Globus pallidus (tissue), 1 donor: ENCODE measurements at regions not wholly inside any gene's neighbourhood (a gene's known extent, or its start where the extent isn't known, plus 50 kb on each side); places are given as distances from the start of the nearest gene placed in this dataset.

Experiments
- DNase-seq: peaks from one replicate; pipeline ENCODE4 v3.0.0-alpha.2; 2015; ENCODE audit warnings: low spot score

GRCh38 chr16:50955311-50955710 lies 195.8 kb downstream of the SALL1 start:
- DNase-seq, result no peak

DNA sequence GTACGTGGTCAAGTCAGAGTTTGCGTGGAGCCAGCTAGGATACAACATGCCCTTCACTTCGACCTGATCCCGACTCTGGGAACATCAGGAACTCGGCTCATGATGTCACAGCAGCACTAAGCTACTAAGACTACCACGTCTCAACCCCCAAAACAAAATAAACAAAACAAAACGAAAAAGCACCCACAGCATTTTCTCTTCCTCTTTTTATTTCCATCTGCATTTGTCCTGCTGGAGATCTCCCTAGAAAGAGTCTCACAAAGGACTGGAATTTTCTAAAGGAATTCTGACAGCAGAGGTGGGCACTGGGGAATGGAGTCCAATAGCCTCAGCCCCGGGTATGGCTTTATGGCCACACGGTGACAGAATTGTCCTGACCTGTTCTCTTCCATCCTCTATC lies 196.6 kb downstream of the SALL1 start:
- DNase-seq, result no peak

DNA sequence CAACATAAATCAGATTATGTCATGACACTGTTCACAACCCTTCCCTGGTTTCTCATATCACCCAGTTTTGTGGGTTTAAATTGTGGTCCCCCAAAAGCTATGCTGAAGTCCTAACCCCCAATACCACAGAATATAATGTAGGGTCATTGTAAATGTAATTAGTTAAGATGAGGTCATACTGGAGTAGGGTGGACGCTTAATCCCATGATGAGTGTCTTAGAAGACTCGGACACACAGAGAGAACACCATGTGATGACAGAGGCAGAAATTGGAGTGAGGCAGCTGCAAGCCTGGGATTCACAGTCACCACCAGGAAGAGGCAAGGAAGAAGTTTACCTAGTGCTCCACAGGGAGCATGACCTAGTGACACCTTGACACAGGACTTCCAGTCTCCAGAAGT lies 197.8 kb downstream of the SALL1 start:
- DNase-seq, result no peak

- no peak for DNase-seq
Measured at GRCh38 chr16:50950955-50951354, 200.1 kb downstream of the SALL1 start.

GRCh38 chr16:50948268-50948930 lies 202.7 kb downstream of the SALL1 start:
- DNase-seq, result no peak

DNA sequence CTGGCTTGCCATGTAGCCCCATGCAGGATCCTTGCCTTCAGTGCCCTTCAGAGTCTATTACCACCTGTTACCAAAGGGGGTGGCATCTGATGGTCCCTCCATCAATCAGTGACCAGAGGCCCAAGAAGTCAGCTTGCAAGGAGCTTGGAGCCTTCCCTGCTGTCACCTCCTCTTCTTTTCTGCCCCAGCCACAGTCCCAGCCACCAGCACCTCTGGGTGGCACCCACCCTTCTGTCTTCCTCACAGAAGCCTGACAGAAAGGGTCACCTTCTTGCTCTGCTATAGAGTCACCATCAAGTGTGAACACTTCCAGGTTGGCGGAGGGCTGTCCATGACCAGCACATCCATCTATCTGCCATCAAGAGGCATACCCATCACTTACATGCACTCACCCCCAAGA lies 203.2 kb downstream of the SALL1 start:
- DNase-seq, result no peak

DNA sequence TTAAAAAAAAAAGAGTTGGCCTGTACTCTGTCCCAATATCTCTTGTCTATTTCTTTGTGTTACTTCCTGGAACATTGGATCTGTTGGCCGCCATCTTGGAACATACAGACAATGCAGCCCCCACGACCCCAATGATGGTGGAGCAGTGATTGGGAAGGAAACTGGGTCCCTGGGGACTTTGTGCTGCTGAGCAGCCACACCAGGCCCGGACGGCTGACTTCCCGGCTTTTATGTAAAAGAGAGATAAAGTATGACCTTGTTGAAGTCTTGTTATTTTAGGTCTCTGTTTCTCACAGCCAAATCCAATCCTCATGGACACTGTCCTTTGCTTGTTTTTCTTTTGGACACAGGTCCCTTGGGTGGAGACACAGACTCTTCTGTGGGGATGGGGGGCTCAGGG lies 204.5 kb downstream of the SALL1 start:
- DNase-seq, result no peak

- DNase-seq, result no peak
Measured at GRCh38 chr16:50946098-50946497, 204.2 kb downstream of the CYLD start.

- DNase-seq, result no peak
Measured at GRCh38 chr16:50945171-50945570, 203.3 kb downstream of the CYLD start.

GRCh38 chr16:50944436-50944835 lies 202.6 kb downstream of the CYLD start:
- no peak for DNase-seq

GRCh38 chr16:50944033-50944432 lies 202.1 kb downstream of the CYLD start:
- DNase-seq, result no peak

- no peak for DNase-seq
Measured at GRCh38 chr16:50942143-50942542, 200.3 kb downstream of the CYLD start.

GRCh38 chr16:50941681-50942080 lies 199.8 kb downstream of the CYLD start:
- no peak for DNase-seq

DNA sequence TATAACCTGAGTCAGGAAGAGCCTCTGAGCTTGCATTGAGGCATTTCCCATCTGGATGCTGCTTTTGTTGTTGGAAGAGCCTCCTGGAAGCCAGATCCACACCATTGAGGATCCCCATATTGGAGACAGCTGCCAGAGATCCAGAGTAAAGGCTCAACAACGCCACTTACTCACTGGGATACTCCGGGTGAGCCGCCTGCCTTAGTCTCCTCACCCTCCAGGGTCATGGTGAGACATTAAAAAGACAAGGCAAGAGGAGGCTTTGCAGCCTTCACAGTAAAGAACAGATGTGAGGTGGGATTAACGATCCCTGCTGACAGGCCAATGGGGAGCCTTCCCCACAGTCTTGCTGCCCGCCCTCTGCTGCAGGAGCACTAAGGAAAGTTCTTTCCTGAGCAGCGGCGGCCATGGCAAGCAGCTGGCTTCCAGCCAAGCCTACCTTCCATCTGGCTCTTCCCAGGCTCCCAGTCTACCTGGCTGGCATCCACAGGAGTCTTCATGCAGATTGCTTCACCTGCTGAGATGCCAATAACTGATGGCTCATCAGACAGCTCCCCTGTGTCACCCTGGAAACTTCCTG lies 198.5 kb downstream of the CYLD start:
- DNase-seq, result no peak

DNA sequence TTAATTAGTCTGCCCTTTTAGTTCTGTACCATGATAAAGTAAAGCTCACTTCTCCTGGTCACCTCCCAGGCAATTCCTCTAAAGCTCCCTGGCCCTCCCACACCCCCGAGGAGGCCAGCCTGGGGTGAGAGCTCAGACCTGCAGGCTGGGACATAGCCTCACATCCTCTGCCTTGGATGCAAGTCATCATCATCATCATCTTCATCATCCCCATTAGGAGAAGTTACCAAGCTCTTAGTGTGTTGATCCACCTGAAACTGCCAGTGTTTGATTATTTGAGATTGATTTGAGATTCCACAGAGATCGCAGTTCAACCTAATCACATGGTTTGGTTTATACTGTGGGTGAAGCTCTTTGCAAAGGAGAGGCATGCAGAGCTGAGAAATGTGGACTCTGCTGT lies 197.5 kb downstream of the CYLD start:
- DNase-seq, result no peak

GRCh38 chr16:50938932-50939331 lies 197.0 kb downstream of the CYLD start:
- DNase-seq, result no peak

- no peak for DNase-seq
Measured at GRCh38 chr16:50933262-50933661, 191.4 kb downstream of the CYLD start.

GRCh38 chr16:50932348-50932935 lies 190.6 kb downstream of the CYLD start:
- no peak for DNase-seq

DNA sequence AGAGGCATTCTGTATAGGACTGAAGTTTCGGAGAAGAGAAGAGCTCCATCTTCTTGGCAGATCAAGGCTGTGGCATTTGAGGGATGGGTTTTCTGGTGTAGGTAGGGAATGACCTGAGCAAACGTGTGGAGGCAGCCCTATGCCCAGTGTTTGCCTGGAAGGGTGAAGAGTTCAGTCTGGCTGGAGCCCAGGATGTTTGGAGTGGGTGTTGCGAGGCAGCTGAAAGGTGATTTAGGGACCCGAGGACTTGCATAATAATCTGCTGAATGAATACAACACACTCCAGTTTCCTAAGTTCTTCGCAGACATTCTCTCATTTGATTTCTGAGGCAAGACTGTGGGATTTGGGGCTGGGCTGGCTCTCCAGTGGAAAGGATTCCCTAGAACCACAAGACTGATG lies 186.2 kb downstream of the CYLD start:
- no peak for DNase-seq

GRCh38 chr16:50925758-50926357 lies 184.0 kb downstream of the CYLD start:
- DNase-seq, result no peak

- DNase-seq, result no peak
Measured at GRCh38 chr16:50924759-50925545, 183.1 kb downstream of the CYLD start.

GRCh38 chr16:50917950-50918703 lies 176.2 kb downstream of the CYLD start:
- no peak for DNase-seq
